ENCODE measurements at regions not wholly inside any gene's neighbourhood (a gene's known extent, or its start where the extent isn't known, plus 50 kb on each side); places are given as distances from the start of the nearest gene placed in this dataset.

GRCh38 chr2:15009681-15010080 lies 377.2 kb downstream of the LRATD1 start:
- no peak for DNase-seq
- H3K27me3 ChIP-seq: no peaks in the 10 kb centered on the region
- no peaks in the 10 kb centered on the region for H3K9me3 ChIP-seq
- H3K36me3 ChIP-seq: no peaks in the 10 kb centered on the region
- TF ChIP-seq CTCF (IDR thresholded peaks at IDR 0.05) (no peak), EP300 (IDR thresholded peaks at IDR 0.05) (no peak), POLR2A (IDR thresholded peaks at IDR 0.05) (no peak)
- H3K4me3 ChIP-seq: no peak overlapping the region
- intact Hi-C loops (cut with DNase I): no loop called here
- H3K4me1 ChIP-seq (ENCODE audit: insufficient read depth): no peaks in the 10 kb centered on the region
- WGBS, 3 donors: 81 to 93% (median 91%) methylated on average over 4 of the region's 4 CpGs
- H3K27ac ChIP-seq: no peak overlapping the region

GRCh38 chr2:15010346-15010745 lies 377.8 kb downstream of the LRATD1 start:
- Histone ChIP-seq H3K9me3 (no peaks in the 10 kb centered on the region), H3K4me1 (ENCODE audit: insufficient read depth) (no peaks in the 10 kb centered on the region), H3K4me3 (no peak overlapping the region), H3K27me3 (no peaks in the 10 kb centered on the region), H3K27ac (no peak overlapping the region), H3K36me3 (no peaks in the 10 kb centered on the region)
- 89 to 100% (median 89%) methylated on average over 1 of the region's 1 CpG for WGBS, 3 donors
- no peak for DNase-seq
- TF ChIP-seq EP300 (IDR thresholded peaks at IDR 0.05): no peak
- TF ChIP-seq POLR2A (IDR thresholded peaks at IDR 0.05): no peak
- TF ChIP-seq CTCF (IDR thresholded peaks at IDR 0.05): no peak
- intact Hi-C loops (cut with DNase I): no loop called here

- H3K27ac ChIP-seq: no peak overlapping the region
- intact Hi-C loops (cut with DNase I): no loop called here
- no peaks in the 10 kb centered on the region for H3K27me3 ChIP-seq
- no peaks in the 10 kb centered on the region for H3K9me3 ChIP-seq
- no peak overlapping the region for H3K4me3 ChIP-seq
- no peaks in the 10 kb centered on the region for H3K4me1 ChIP-seq (ENCODE audit: insufficient read depth)
- DNase-seq: no peak
- TF ChIP-seq POLR2A (IDR thresholded peaks at IDR 0.05) (no peak), CTCF (IDR thresholded peaks at IDR 0.05) (no peak), EP300 (IDR thresholded peaks at IDR 0.05) (no peak)
- H3K36me3 ChIP-seq: no peaks in the 10 kb centered on the region
- WGBS, 3 donors: 39 to 74% (median 60%) methylated on average over 1 of the region's 1 CpG
These were observed 386.3 kb downstream of the LRATD1 start for GRCh38 chr2:15018814-15019213.

GRCh38 chr2:15023221-15023620 lies 390.7 kb downstream of the LRATD1 start:
- H3K4me3 ChIP-seq: no peak overlapping the region
- H3K9me3 ChIP-seq: no peaks in the 10 kb centered on the region
- no peaks in the 10 kb centered on the region for H3K27me3 ChIP-seq
- H3K36me3 ChIP-seq: no peaks in the 10 kb centered on the region
- H3K4me1 ChIP-seq (ENCODE audit: insufficient read depth): no peaks in the 10 kb centered on the region
- intact Hi-C loops (cut with DNase I): no loop called here
- TF ChIP-seq EP300 (IDR thresholded peaks at IDR 0.05): no peak
- TF ChIP-seq CTCF (IDR thresholded peaks at IDR 0.05): no peak
- no peak for TF ChIP-seq POLR2A (IDR thresholded peaks at IDR 0.05)
- H3K27ac ChIP-seq: no peak overlapping the region
- DNase-seq: no peak
- WGBS, 3 donors: 33 to 71% (median 60%) methylated on average over 1 of the region's 1 CpG

GRCh38 chr2:15028406-15028805 lies 395.9 kb downstream of the LRATD1 start:
- H3K9me3 ChIP-seq: no peaks in the 10 kb centered on the region
- no peak overlapping the region for H3K4me3 ChIP-seq
- 53 to 59% (median 55%) methylated on average over 2 of the region's 2 CpGs for WGBS, 3 donors
- no peaks in the 10 kb centered on the region for H3K27me3 ChIP-seq
- TF ChIP-seq EP300 (IDR thresholded peaks at IDR 0.05) (no peak), POLR2A (IDR thresholded peaks at IDR 0.05) (no peak), CTCF (IDR thresholded peaks at IDR 0.05) (no peak)
- no peaks in the 10 kb centered on the region for H3K36me3 ChIP-seq
- intact Hi-C loops (cut with DNase I): no loop called here
- no peaks in the 10 kb centered on the region for H3K4me1 ChIP-seq (ENCODE audit: insufficient read depth)
- no peak overlapping the region for H3K27ac ChIP-seq
- DNase-seq: no peak

Data from ovary (tissue), 7 donors.